GM18951 (cell line): ENCODE measurements at regions not wholly inside any gene's neighbourhood (a gene's known extent, or its start where the extent isn't known, plus 50 kb on each side); places are given as distances from the start of the nearest gene placed in this dataset.
"Not testable (repeated sequence)": the region's sequence is repeated elsewhere in the genome, so short reads cannot be mapped to it uniquely, and the experiment has no call there.

Experiments used
- POLR2A ChIP-seq: IDR thresholded peaks from 4 replicates; pipeline ENCODE4 v1.6.1; 2011; ENCODE audit warnings: mild to moderate bottlenecking; ENCODE audit not compliant: insufficient read length, insufficient read depth; ENCODE audit errors: extremely low read depth
- in situ Hi-C: fragments of 300-500 bp; cut with MboI; formaldehyde crosslinking; loops from one replicate; pipeline ENCODE4 v1.12.0; 2022; ENCODE audit warnings: low sequenced_read_pairs, mixed read lengths, inconsistent platforms; ENCODE audit not compliant: unreplicated experiment

DNA sequence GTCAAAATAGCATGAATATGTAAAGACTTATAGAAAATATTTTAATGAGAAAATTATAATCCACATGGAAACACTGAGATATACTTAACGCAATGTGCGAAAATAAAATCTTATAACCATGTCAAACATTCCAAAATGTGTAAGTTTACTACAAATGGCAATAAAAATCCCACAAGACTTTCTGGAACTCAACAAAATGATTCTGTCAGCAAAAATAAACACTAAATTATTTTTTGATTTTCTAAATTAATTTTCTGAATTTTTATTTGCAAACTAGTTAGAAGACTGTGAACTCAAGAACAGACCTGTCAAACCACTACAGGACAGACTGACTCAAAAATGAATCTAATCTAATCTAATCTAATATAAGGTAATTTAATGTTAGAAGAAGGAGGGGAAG, 160.8 kb upstream of the KCTD7 start:
- no peak for TF ChIP-seq POLR2A

DNA sequence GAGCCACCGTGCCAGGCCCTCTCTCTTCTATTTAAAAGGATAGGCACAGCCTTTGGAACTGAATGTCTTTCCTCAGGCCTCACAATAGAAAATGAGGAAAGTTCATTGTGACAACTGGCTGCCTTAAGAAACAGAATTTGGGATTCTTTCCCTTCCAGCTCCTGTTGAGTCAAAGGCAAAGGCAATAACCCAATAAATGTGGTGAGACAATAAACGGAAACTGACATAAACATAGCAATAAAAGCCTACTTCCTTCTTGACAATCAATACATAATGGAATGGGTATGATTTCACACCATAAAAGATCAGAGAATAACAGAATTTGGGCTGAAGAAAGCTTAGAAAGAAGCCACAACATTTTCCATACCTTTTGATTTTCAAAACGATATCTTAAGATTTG, 155.6 kb upstream of the KCTD7 start:
- in situ Hi-C loops = not testable (repeated sequence)

More for the DNA sequence above, 160.8 kb upstream of the KCTD7 start:
- in situ Hi-C loops = no loop called here

DNA sequence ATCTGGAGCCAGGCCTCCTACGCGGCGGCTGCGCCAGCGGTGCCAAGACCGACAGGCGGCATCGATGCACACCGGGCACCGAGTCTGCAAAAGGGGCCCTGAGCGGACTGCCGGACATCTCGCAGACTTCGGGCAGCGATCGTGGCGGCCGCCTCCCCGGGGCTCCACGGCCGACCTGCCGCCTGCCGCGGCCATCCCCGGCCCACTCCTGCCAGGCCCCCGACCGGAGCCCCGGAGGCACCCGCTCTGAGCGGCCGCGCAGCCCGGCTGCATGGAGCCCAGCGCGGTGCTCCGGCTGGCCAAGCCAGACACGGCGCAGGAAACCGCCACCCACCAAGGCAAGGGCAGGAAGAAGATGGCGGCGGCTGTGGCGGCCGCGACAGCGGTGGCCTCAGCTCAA, 154.2 kb upstream of the KCTD7 start:
- in situ Hi-C loops = no loop called here

DNA sequence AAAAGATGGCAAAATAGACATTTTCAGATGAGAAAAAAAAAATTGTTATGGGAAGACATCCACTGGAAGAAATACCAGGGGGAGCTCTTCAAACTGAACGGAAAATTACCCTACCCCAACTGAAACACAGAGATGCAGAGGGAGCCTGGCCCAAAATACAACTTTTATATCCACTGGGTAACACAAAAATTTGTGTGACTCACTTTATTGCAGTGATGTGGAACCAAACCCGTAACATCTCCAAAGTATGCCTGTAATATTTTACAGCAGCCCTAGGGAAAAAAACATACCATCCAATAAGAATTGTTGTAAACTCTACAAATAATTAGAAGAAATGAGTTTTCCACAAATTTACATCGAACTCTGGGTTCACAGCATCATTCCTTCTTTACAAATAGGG, 152.6 kb upstream of the KCTD7 start:
- in situ Hi-C loops = not testable (repeated sequence)

More for the DNA sequence above, 154.2 kb upstream of the KCTD7 start:
- no peak for TF ChIP-seq POLR2A

DNA sequence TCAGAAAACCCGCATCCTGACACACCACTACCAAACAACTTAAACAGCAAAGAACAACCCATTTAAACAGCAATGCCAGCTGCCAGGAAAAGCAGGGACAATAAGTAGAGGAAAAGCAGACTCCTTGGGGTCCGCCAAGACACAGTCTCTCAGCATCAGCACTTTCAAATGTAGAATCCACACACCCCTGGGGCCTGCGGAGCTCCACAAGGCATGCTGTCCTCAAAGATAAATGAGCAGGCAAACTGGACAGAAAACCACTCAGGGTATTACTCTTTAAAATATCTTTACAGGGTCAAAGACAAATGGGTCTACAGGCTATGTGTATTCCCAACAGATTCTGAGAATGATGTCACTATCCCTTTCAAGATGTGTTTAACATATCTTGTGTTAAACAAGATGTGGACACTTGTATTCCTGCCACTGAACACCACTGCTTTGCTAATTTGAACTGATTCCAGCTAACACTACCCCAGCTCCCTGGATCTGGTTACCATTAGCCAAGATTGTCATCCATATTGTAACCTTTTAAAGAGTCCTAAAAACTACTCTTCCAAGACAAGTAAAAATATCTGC, 150.8 kb upstream of the KCTD7 start:
- in situ Hi-C loops = not testable (repeated sequence)

DNA sequence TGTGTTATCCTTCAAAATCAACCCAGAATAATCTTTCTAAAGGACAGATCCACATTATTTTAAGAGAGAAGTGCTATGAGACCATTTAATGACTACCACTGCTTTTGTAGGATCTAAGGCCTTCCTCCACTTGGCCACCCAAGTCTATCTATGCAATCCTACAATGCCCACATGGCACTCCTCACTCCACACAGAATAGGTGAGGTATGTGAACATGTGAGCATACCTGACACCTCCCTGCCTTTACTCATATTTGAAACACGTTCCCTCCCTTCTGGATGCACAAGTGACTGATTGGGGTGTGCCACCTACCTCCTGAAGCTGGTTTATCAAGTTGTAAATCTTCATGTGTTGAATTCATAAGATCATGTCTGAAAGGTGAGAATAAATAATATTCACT, 147.5 kb upstream of the KCTD7 start:
- in situ Hi-C loops = not testable (repeated sequence)

DNA sequence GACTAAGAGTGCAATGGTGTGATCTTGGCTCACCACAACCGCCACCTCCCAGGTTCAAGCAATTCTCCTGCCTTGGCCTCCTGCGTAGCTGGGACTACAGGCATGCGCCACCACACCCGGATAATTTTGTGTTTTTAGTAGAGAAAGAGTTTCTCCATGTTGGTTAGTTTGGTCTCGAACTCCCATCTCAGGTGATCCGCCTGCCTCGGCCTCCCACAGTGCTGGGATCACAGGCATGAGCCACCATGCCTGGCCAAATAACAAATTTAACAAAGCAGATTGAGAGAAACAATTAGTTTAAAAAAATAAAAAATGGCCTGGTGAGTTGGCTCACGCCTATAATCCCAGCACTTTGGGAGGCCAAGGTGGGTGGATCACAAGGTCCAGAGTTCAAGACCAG, 139.6 kb upstream of the KCTD7 start:
- in situ Hi-C loops = not testable (repeated sequence)

DNA sequence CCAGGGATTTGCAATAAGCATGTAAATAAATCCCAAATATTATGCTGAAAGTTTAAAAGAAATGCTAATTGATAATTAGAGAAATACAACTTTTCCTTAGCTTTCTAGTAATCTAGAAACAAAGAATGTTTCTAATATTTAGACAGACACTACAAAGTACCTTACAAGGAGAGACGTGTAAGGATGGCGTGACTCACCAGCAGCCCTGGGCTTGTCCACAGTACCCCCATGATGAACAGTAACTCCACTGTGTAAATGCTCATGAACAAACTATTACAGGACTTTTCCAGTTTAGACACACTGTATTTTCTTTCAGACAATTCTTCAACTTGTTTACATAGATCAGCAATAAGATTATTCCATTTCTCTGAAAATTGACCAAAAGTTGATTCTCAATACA, 138.9 kb upstream of the KCTD7 start:
- in situ Hi-C loops = not testable (repeated sequence)

DNA sequence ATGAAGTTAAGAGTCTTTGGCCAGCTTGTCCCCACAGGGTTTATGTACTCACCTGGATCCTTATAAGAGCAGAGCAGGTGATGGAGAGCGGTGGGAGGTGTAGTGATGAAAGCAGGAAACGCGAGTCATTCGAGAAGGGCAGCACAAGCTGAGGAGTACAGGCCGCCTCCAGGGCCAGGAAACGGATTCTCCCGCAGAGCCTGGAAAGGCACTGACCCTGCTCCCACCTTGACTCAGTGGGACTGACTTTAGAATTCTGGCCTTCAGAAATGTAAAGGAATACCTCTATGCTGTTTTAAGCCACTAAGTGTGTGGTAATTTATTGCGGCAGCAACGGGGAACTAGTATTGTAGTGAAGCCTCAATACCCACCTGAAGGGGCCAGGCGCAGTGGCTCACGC, 137.7 kb upstream of the KCTD7 start:
- in situ Hi-C loops = not testable (repeated sequence)

DNA sequence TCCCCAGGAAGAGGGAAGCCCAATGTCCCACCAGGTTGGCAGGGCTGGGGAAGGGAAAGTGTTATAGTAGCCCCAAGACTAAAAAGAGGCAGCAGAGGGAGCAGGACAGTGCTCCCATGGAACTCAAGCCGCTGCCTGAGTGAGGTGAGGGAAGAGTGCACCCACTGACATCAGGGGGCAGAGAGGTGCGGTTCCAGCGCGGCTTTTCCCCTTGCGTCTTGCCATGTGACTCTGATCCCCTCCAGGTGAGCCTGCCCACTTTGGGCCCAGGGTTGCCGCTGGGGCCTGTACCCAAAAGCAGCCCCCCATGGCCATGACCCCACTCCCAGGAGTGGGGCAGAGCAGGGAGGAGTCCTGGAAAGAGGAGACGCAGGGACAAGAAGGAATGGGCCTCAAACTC, 136.3 kb upstream of the KCTD7 start:
- in situ Hi-C loops = not testable (repeated sequence)

DNA sequence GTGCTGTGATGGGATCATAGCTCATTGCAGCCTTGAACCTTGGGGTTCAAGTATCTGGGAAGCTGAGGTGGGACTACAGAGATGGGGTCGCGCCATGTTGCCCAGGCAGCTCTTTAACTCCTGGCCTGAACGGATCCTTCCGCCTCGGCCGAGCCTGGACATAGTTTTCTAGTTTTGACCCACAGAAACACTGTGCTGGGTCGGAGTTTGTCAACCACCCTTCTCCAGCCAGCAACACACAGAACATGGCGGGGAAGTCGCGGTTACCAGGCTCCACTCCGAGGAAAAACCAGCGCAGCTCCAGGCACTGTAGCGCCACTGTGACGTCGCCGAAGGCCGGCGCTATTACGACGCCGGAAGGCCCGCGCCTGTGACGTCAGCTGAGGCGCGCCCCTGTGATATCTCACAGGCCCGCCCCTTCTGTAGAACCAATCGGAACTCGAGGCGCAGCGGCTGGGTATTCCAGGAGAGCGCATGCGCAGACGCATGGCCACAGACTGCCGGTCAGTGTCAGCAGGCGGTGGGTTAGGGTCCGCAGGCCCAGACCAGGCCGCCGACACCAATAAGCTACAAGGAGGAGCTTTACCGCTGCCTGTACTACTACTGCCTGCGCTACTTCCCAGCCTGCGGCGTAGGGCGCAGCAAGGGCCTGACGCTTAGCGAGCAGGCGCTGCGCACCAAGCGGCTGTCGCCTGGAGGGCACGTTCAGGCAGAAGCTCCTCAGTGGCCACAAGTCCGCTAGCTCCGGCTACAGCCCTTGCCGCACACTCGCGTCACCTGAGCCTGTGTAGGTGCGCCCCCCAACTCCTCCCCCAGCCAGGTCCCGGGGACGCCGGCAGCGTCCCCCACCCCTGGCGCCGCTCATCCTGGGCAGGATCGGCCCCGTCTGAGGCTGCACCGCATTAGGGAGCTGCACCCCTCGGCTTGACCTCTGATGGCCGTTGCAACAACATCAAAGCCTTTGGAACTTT, 135.2 kb upstream of the KCTD7 start:
- TF ChIP-seq POLR2A = peak; percentile 97
- in situ Hi-C loops = no loop called here

DNA sequence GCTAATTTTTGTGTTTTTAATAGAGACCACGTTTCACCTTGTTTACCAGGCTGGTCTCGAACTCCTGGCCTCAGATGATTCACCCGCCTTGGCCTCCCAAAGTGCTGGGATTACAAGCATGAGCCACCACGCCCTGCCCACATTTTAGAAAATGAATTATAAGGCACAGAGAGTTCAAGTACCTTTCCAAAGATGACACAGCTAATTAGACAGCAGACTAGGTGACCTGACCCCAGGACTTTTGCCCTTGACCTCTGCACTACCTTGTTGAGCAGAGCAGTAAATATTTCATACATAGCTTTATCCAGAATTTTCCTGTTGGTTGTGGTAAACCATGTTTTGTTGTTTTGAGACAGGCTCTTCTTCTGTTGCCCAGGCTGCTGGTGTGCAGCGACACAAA, 131.3 kb upstream of the KCTD7 start:
- in situ Hi-C loops = no loop called here
- no peak for TF ChIP-seq POLR2A

DNA sequence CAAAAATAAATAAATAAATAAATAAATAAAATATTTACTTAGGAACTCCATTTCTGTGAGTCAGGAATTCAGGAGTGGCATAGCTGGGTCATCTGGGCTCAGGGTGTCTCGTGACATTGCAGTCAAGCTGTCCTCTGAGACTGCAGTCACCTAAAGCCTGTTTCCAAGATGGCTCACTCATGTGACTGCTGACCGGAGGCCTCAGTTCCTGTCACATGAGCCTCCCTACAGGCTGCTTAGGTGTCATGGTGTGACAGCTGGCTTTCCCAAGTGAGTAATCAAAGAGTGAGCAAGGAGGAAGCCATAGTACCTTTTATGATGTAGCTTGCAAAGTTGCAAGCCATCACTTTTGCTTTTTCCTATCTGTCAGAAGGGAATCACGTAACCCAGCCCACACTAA, 128.6 kb upstream of the KCTD7 start:
- in situ Hi-C loops = no loop called here
- TF ChIP-seq POLR2A = no peak

DNA sequence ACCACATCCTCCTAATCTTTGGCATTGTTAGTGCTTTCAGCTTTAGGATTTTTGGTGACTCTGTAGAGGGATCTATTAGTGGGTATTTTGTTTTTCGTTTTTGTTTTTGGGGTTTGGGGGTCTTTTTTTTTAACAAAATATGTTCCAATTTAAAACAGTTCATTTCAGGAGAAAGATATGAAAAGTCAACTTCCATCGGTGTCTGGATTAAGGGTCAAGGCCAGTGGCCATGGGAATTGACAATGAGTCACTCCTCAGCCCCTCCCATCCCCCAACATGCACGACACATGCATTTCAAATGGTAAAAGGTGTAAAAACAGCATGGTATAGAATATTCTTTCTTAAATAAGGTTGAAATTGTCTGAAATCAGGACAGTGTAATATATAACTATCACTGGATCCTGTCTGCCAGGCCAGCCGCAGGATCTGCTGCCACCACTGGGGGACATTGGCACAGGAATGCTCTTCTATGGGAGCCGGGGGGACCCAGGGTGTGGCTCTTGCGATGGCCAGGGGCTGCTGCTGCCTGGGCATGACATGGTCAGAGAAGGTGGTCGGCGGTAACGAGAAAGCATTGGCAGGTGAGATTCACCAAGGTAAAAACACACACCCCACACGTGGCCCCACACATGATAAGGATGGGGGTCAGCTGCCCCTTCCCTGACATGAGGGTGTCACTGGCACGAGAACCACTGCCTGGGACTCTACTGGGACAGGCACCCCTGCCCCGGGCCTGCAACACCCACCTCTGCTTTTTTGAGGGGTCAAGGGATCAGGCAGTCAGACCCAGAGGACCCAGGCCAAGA, 126.2 kb upstream of the KCTD7 start:
- in situ Hi-C loops = no loop called here
- no peak for TF ChIP-seq POLR2A
